B cell (primary cell): ENCODE measurements at regions not wholly inside any gene's neighbourhood (a gene's known extent, or its start where the extent isn't known, plus 50 kb on each side); places are given as distances from the start of the nearest gene placed in this dataset.

ENCODE experiments used
- ATAC-seq: fragments of 200-7000 bp; cut with Tn5 transposase; one replicate; pipeline ENCODE4 v1.10.0; 2021; ENCODE audit warnings: low read depth, mild to moderate bottlenecking, moderate number of reproducible peaks, moderate library complexity
- CTCF ChIA-PET: fragments of 350-600 bp; sonication (Branson Sonifier 250); formaldehyde crosslinking; loops from one replicate; lab custom pipeline; 2021; ENCODE audit warnings: antibody characterized with exemption, inconsistent platforms; lab: Charles Lee
- POLR2A ChIA-PET: fragments of 350-600 bp; sonication (Branson Sonifier 250); formaldehyde crosslinking; loops from one replicate; lab custom pipeline; 2021; ENCODE audit warnings: antibody characterized with exemption; lab: Charles Lee
- DNase-seq: peaks from one replicate; pipeline ENCODE4 v3.0.0; 2013
- H2AFZ ChIP-seq: 2 replicates; pipeline ENCODE4 v1.6.1; 2012; ENCODE audit warnings: mild to moderate bottlenecking, low read depth, low read length; ENCODE audit not compliant: insufficient read depth, poor library complexity, severe bottlenecking
- H3K27ac ChIP-seq, 2 donors: 1 replicate in 1 of 2; 2 replicates in 1 of 2; pipeline ENCODE4 v1.5.1; 2012 to 2013; ENCODE audit warnings: low read length in 2 of 2, mild to moderate bottlenecking in 2 of 2, moderate library complexity in 1 of 2
- H3K27me3 ChIP-seq, 4 experiments: fragments of 200-600 bp in 1 of 4; sonication (generic) in 1 of 4; replicated peaks in 1 of 4; 1 replicate in 2 of 4; 2 replicates in 2 of 4; pipeline versions ENCODE4 v1.6.1 to v1.7.0; 2013 to 2016; ENCODE audit warnings: low read length in 3 of 4, mild to moderate bottlenecking in 2 of 4, mixed read lengths in 1 of 4, moderate library complexity in 1 of 4; ENCODE audit not compliant: insufficient read depth in 4 of 4, control insufficient read depth in 3 of 4; ENCODE audit errors: control extremely low read depth in 1 of 4
- H3K36me3 ChIP-seq, 2 experiments: replicated peaks in 1 of 2; 1 replicate in 1 of 2; 2 replicates in 1 of 2; pipeline versions ENCODE4 v1.6.1 to v1.7.1; 2013; ENCODE audit warnings: low read length in 1 of 2; ENCODE audit not compliant: insufficient read depth in 2 of 2, control insufficient read depth in 1 of 2; ENCODE audit errors: control extremely low read depth in 1 of 2, extremely low read depth in 1 of 2
- H3K4me1 ChIP-seq, 2 donors: fragments of 200-600 bp in 1 of 2; sonication (generic) in 1 of 2; 1 replicate in 1 of 2; 2 replicates in 1 of 2; pipeline versions ENCODE4 v1.5.1 to v1.6.1; 2013 to 2017; ENCODE audit warnings: low read length in 2 of 2; ENCODE audit not compliant: control insufficient read depth in 2 of 2, insufficient read depth in 2 of 2
- H3K4me2 ChIP-seq: replicated peaks from 2 replicates; pipeline ENCODE3; 2012; ENCODE audit warnings: mild to moderate bottlenecking, low read depth, low read length; ENCODE audit not compliant: poor library complexity, severe bottlenecking
- H3K4me3 ChIP-seq, 5 experiments: fragments of 200-600 bp in 1 of 5; sonication (generic) in 1 of 5; 1 replicate in 3 of 5; 2 replicates in 2 of 5; pipeline versions ENCODE4 v1.5.1 to v1.7.0; 2011 to 2016; ENCODE audit warnings: low read length in 4 of 5, mild to moderate bottlenecking in 4 of 5, low read depth in 2 of 5, control low read depth in 1 of 5, moderate library complexity in 1 of 5; ENCODE audit not compliant: insufficient read depth in 1 of 5; ENCODE audit errors: control extremely low read depth in 1 of 5, extremely low read depth in 1 of 5
- H3K79me2 ChIP-seq: fragments of 200-600 bp; sonication (generic); one replicate; pipeline ENCODE4 v1.6.0; 2016; ENCODE audit warnings: low read length; ENCODE audit not compliant: control insufficient read depth, insufficient read depth
- H3K9ac ChIP-seq: fragments of 200-600 bp; sonication (generic); 2 replicates; pipeline ENCODE4 v1.6.1; 2017; ENCODE audit warnings: mild to moderate bottlenecking, low read length, moderate library complexity
- H3K9me3 ChIP-seq, 3 donors: one replicate each; pipeline versions ENCODE4 v1.6.1 to v1.7.1; 2013; ENCODE audit warnings: low read length in 2 of 3; ENCODE audit not compliant: control insufficient read depth in 2 of 3, insufficient read depth in 1 of 3; ENCODE audit errors: control extremely low read depth in 1 of 3
- H4K20me1 ChIP-seq: 2 replicates; pipeline ENCODE4 v1.6.0; 2012; ENCODE audit warnings: mild to moderate bottlenecking, low read length; ENCODE audit not compliant: insufficient read depth, control insufficient read depth, poor library complexity, severe bottlenecking
- H3K27ac Mint-ChIP-seq: one replicate; pipeline ENCODE4 v1.8.0; 2021; ENCODE audit warnings: mixed read lengths
- H3K27me3 Mint-ChIP-seq: one replicate; pipeline ENCODE4 v1.8.0; 2021; ENCODE audit warnings: mixed read lengths
- H3K4me1 Mint-ChIP-seq: one replicate; pipeline ENCODE4 v1.8.0; 2021; ENCODE audit warnings: mixed read lengths
- H3K4me3 Mint-ChIP-seq: one replicate; pipeline ENCODE4 v1.8.0; 2021; ENCODE audit warnings: mixed read lengths
- H3K9me3 Mint-ChIP-seq: one replicate; pipeline ENCODE4 v1.8.0; 2022; ENCODE audit warnings: mixed read lengths; ENCODE audit not compliant: insufficient read depth
- CTCF ChIP-seq: fragments of 200-600 bp; IDR thresholded peaks from one replicate; pipeline ENCODE4 v1.8.0; 2022; ENCODE audit warnings: antibody characterized with exemption, mild to moderate bottlenecking
- EZH2 ChIP-seq: IDR thresholded peaks from 2 replicates; pipeline ENCODE4 v1.6.1; 2012; ENCODE audit warnings: borderline replicate concordance, low read depth, mild to moderate bottlenecking, moderate library complexity, low read length; ENCODE audit not compliant: insufficient read depth, poor library complexity, severe bottlenecking
- WGBS: methylation state at CpG from one replicate; pipeline ENCODE4 v1.1.5; 2013; ENCODE audit warnings: missing lambda C conversion rate; ENCODE audit not compliant: insufficient coverage; 5-methylcytosine and 5-hydroxymethylcytosine counted together
- intact Hi-C: fragments of 100-400 bp; cut with micrococcal nuclease; formaldehyde crosslinking; loops from one replicate; pipeline ENCODE4 v1.10.0; 2022

GRCh38 chr18:78622907-78623541 is 356.6 kb upstream of the SALL3 start:
- Mint-ChIP-seq H3K27ac (no peak overlapping the region), H3K9me3 (peaks cover 4% of the 10 kb centered on the region), H3K4me1 (peaks cover 13% of the 10 kb centered on the region), H3K27me3 (no peaks in the 10 kb centered on the region), H3K4me3 (no peak overlapping the region)
- Histone ChIP-seq H4K20me1 (no peaks in the 10 kb centered on the region), H3K36me3 (no peaks in the 10 kb centered on the region), H3K9ac (no peak overlapping the region), H3K27me3 (no peaks in the 10 kb centered on the region), H3K9me3 (peaks cover 0 to 25% (median 0%) of the 10 kb centered on the region in 3 donors), H3K4me2 (no peak overlapping the region), H3K27ac (no peak overlapping the region), H3K79me2 (no peaks in the 10 kb centered on the region), H3K4me3 (no peak overlapping the region), H3K4me1 (peaks cover 6 to 11% of the 10 kb centered on the region in 2 donors), H2AFZ (no peak overlapping the region)
- TF ChIP-seq CTCF (no peak), EZH2 (no peak)
- ChIA-PET CTCF (no interaction called here), POLR2A (no interaction called here)
- ATAC-seq (no peak), DNase-seq (no peak)
- 89% methylated on average over 9 of the region's 16 CpGs for WGBS
- intact Hi-C loops, result no loop called here

GRCh38 chr18:78624646-78625279 is 354.9 kb upstream of the SALL3 start:
- H3K9me3 Mint-ChIP-seq, result peaks cover 4% of the 10 kb centered on the region
- no peak overlapping the region for H3K4me2 ChIP-seq
- ATAC-seq (no peak), DNase-seq (no peak)
- CTCF ChIA-PET, result no interaction called here
- no peak overlapping the region for H3K9ac ChIP-seq
- no peak for TF ChIP-seq CTCF
- no peak for TF ChIP-seq EZH2
- no peaks in the 10 kb centered on the region for H3K79me2 ChIP-seq
- H2AFZ ChIP-seq, result no peak overlapping the region
- H3K4me3 ChIP-seq, result no peak overlapping the region
- H3K4me1 ChIP-seq, result peaks cover 6 to 11% of the 10 kb centered on the region in 2 donors
- peaks cover 13% of the 10 kb centered on the region for H3K4me1 Mint-ChIP-seq
- H3K27me3 ChIP-seq, result no peaks in the 10 kb centered on the region
- no peak overlapping the region for H3K27ac Mint-ChIP-seq
- POLR2A ChIA-PET, result no interaction called here
- no peak overlapping the region for H3K4me3 Mint-ChIP-seq
- no peaks in the 10 kb centered on the region for H4K20me1 ChIP-seq
- intact Hi-C loops, result no loop called here
- WGBS, result 33% methylated on average over 12 of the region's 16 CpGs
- H3K36me3 ChIP-seq, result no peaks in the 10 kb centered on the region
- H3K9me3 ChIP-seq, result peaks cover 0 to 25% (median 0%) of the 10 kb centered on the region in 3 donors
- H3K27me3 Mint-ChIP-seq, result no peaks in the 10 kb centered on the region
- H3K27ac ChIP-seq, result no peak overlapping the region
